PC-9 (cell line): ENCODE measurements at regions not wholly inside any gene's neighbourhood (a gene's known extent, or its start where the extent isn't known, plus 50 kb on each side); places are given as distances from the start of the nearest gene placed in this dataset.

ENCODE experiments used
- EZH2 ChIP-seq: fragments of 200-600 bp; sonication (generic); IDR thresholded peaks from 2 replicates; pipeline ENCODE4 v1.8.0; 2017; ENCODE audit warnings: antibody characterized with exemption, low read depth
- TF ChIP-seq, protein P1 (sequence below): fragments of 200-600 bp; sonication (generic); conservative IDR thresholded peaks from 2 replicates; pipeline ENCODE4 v1.6.1; 2017; ENCODE audit warnings: mixed run types, antibody characterized with exemption, mild to moderate bottlenecking, moderate library complexity

DNA sequence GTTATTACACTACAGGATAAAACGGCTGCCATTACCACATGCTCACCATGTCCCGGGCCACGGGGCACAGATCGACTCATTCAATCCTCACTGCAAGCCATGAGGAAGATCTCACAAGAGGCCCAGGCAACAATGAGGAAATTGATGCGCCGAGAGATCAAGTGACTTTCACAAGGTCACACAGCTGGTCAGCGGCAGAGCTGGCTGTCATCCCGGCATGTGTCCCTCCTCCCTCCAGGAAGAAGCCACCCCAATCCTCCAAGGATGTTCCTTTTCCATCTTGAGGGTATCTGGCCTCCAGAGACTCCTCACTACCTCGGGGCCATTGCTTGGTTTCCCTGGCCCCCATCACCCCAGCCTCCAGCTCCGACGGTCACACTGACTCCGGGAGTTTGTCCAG lies 65.3 kb upstream of the GLI2 start:
- TF ChIP-seq, protein P1, sequence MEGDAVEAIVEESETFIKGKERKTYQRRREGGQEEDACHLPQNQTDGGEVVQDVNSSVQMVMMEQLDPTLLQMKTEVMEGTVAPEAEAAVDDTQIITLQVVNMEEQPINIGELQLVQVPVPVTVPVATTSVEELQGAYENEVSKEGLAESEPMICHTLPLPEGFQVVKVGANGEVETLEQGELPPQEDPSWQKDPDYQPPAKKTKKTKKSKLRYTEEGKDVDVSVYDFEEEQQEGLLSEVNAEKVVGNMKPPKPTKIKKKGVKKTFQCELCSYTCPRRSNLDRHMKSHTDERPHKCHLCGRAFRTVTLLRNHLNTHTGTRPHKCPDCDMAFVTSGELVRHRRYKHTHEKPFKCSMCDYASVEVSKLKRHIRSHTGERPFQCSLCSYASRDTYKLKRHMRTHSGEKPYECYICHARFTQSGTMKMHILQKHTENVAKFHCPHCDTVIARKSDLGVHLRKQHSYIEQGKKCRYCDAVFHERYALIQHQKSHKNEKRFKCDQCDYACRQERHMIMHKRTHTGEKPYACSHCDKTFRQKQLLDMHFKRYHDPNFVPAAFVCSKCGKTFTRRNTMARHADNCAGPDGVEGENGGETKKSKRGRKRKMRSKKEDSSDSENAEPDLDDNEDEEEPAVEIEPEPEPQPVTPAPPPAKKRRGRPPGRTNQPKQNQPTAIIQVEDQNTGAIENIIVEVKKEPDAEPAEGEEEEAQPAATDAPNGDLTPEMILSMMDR: no peak
- TF ChIP-seq EZH2: no peak
